AG09319 (cell line): ENCODE measurements at regions not wholly inside any gene's neighbourhood (a gene's known extent, or its start where the extent isn't known, plus 50 kb on each side); places are given as distances from the start of the nearest gene placed in this dataset.

ENCODE experiments used
- DNase-seq: peaks from one replicate; pipeline ENCODE4 v3.0.0-alpha.2; 2010; ENCODE audit warnings: low read depth; ENCODE audit errors: extremely low read depth
- CTCF ChIP-seq: IDR thresholded peaks from 2 replicates; pipeline ENCODE4 v1.5.1; 2011; ENCODE audit warnings: low read depth, mild to moderate bottlenecking, inconsistent platforms, low read length, moderate library complexity

- no peak for DNase-seq
- no peak for TF ChIP-seq CTCF
These were observed 1158.6 kb downstream of the CDH12 start for GRCh38 chr5:21694567-21694966.

DNA sequence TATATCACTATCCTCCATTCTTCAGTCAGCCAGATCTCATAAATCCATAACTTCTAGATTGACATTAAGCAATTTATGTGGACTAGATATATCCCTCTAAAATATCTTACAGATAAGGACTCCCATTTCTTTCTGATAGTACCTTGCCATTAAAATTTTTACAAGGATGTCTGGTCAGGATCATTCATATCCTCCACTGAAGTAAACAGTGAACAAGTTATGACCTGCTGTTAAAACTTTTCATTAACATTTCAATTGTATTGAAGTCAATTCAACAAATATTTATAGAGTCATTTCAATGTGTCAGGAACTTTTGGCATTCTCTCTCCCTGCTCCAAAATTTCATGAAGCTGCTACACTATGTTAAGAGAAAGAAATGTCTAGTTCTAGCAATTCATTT, 1159.6 kb downstream of the CDH12 start:
- TF ChIP-seq CTCF, result no peak
- no peak for DNase-seq

DNA sequence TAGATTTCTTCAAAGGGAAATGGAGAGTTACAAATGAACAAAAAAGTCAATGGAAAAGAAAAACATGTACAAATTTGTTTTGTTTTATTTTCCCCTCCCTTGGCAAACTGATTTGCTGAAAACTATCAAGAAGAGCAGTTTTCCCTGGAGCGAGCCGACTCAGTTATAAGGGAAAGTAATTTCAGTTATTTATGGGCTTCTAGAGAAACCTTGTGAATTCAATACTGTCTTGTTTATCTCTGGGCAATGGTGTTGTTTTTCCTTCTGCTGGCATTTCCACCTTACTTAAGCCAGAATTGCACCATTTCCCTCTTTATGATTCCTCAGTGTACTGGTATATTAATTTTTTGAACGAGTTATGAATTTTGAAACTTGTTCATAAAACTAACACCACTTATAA, 1163.6 kb downstream of the CDH12 start:
- no peak for TF ChIP-seq CTCF
- no peak for DNase-seq

GRCh38 chr5:21688655-21689054, 1164.5 kb downstream of the CDH12 start:
- TF ChIP-seq CTCF, result no peak
- no peak for DNase-seq

DNA sequence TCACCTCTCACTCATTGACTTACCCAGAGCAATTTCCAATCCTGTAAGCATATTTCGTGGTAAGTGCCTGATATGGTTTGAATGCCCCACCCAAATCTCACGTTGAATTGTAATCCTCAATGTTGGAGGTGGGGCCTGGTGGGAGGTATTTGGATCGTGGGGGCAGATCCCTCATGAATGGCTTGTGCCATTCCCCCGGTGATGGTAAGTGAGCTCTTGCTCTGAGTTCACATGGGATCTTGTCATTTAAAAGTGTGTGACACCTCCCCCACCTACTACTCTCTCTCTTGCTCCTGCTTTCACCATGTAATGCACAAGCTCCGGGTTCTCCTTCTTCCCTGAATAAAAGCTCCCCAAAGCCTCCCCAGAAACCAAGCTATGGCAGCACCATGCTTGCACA, 1165.5 kb downstream of the CDH12 start:
- no peak for TF ChIP-seq CTCF
- DNase-seq, result no peak

GRCh38 chr5:21686706-21687105, 1166.4 kb downstream of the CDH12 start:
- TF ChIP-seq CTCF, result no peak
- no peak for DNase-seq

- no peak for TF ChIP-seq CTCF
- DNase-seq, result no peak
These were observed 1167.6 kb downstream of the CDH12 start for GRCh38 chr5:21685522-21685921.
